HG03095 (cell line): ENCODE measurements at regions not wholly inside any gene's neighbourhood (a gene's known extent, or its start where the extent isn't known, plus 50 kb on each side); places are given as distances from the start of the nearest gene placed in this dataset.
"Not testable (repeated sequence)": the region's sequence is repeated elsewhere in the genome, so short reads cannot be mapped to it uniquely, and the experiment has no call there.

Source experiments
- ATAC-seq: cut with Tn5 transposase; IDR thresholded peaks from one replicate; pipeline ENCODE4 v1.9.1; 2021; ENCODE audit warnings: moderate library complexity; ENCODE audit not compliant: unreplicated experiment

- no peak for ATAC-seq
These were observed 341.8 kb upstream of the GJE1 start for GRCh38 chr6:141790921-141791320.

- ATAC-seq: no peak
These were observed 344.6 kb upstream of the GJE1 start for GRCh38 chr6:141788096-141788495.

- ATAC-seq: no peak
These were observed 349.1 kb upstream of the GJE1 start for GRCh38 chr6:141783585-141783984.

GRCh38 chr6:141780296-141780695, 352.4 kb upstream of the GJE1 start:
- no peak for ATAC-seq

GRCh38 chr6:141764388-141764787, 368.3 kb upstream of the GJE1 start:
- no peak for ATAC-seq

GRCh38 chr6:141758430-141758829, 374.3 kb upstream of the GJE1 start:
- no peak for ATAC-seq

GRCh38 chr6:141753180-141753579, 379.5 kb upstream of the GJE1 start:
- ATAC-seq: no peak

GRCh38 chr6:141752677-141753076, 380.0 kb upstream of the GJE1 start:
- ATAC-seq: no peak

- not testable (repeated sequence) for ATAC-seq
These were observed 386.4 kb upstream of the GJE1 start for GRCh38 chr6:141746324-141746723.

- ATAC-seq: no peak
These were observed 387.8 kb upstream of the GJE1 start for GRCh38 chr6:141744971-141745370.

GRCh38 chr6:141744194-141744925, 388.4 kb upstream of the GJE1 start:
- no peak for ATAC-seq

- no peak for ATAC-seq
These were observed 396.6 kb upstream of the GJE1 start for GRCh38 chr6:141736104-141736503.

GRCh38 chr6:141735126-141735525, 397.6 kb upstream of the GJE1 start:
- ATAC-seq: no peak

- ATAC-seq: no peak
These were observed 398.5 kb upstream of the GJE1 start for GRCh38 chr6:141734071-141734840.

- no peak for ATAC-seq
These were observed 403.6 kb upstream of the GJE1 start for GRCh38 chr6:141729146-141729545.

- no peak for ATAC-seq
These were observed 404.4 kb upstream of the GJE1 start for GRCh38 chr6:141728330-141728729.

- no peak for ATAC-seq
These were observed 406.5 kb upstream of the GJE1 start for GRCh38 chr6:141726248-141726647.

GRCh38 chr6:141724731-141725130, 408.0 kb upstream of the GJE1 start:
- ATAC-seq: no peak

- ATAC-seq: no peak
These were observed 413.2 kb upstream of the GJE1 start for GRCh38 chr6:141719476-141719875.

GRCh38 chr6:141705431-141705830, 427.3 kb upstream of the GJE1 start:
- no peak for ATAC-seq

GRCh38 chr6:141704151-141704550, 428.6 kb upstream of the GJE1 start:
- no peak for ATAC-seq

- ATAC-seq: no peak
These were observed 431.0 kb upstream of the GJE1 start for GRCh38 chr6:141701732-141702131.
